ENCODE measurements at regions not wholly inside any gene's neighbourhood (a gene's known extent, or its start where the extent isn't known, plus 50 kb on each side); places are given as distances from the start of the nearest gene placed in this dataset.

DNA sequence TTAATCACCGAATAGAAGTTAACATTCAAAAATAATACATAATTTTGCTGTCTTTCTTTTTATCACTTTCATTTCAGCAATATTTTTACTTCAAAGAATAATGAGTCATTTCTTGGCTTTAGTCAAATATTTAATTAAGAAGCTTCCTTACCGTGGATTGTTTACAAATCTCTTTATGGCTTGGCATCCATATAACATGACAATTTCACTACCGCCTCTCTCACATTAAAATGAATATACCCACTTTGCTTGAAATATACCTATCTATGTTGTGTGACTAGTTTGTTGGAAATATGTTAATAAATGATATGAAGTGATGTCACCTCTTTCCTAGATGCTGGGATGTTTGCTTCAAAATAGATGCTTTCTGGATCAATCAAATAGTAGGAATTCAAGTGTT lies 1203.9 kb downstream of the AMY1C start:
- Mint-ChIP-seq H3K4me1 (no peaks in the 10 kb centered on the region), H3K9me3 (ENCODE audit: insufficient read depth) (peaks cover 2% of the 10 kb centered on the region), H3K27me3 (no peaks in the 10 kb centered on the region), H3K27ac (no peak overlapping the region), H3K4me3 (no peak overlapping the region)
- no CpG with 5 or more reads among the region's 3 CpGs for WGBS (ENCODE audit: insufficient coverage)
- ATAC-seq (ENCODE audit: low read depth) (no peak), DNase-seq (no peak)
- ChIA-PET POLR2A (no interaction called here), CTCF (no interaction called here)
- TF ChIP-seq, protein P1, sequence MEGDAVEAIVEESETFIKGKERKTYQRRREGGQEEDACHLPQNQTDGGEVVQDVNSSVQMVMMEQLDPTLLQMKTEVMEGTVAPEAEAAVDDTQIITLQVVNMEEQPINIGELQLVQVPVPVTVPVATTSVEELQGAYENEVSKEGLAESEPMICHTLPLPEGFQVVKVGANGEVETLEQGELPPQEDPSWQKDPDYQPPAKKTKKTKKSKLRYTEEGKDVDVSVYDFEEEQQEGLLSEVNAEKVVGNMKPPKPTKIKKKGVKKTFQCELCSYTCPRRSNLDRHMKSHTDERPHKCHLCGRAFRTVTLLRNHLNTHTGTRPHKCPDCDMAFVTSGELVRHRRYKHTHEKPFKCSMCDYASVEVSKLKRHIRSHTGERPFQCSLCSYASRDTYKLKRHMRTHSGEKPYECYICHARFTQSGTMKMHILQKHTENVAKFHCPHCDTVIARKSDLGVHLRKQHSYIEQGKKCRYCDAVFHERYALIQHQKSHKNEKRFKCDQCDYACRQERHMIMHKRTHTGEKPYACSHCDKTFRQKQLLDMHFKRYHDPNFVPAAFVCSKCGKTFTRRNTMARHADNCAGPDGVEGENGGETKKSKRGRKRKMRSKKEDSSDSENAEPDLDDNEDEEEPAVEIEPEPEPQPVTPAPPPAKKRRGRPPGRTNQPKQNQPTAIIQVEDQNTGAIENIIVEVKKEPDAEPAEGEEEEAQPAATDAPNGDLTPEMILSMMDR (IDR thresholded peaks at IDR 0.05) = no peak
- TF ChIP-seq EZH2 (IDR thresholded peaks at IDR 0.05; ENCODE audit: borderline replicate concordance, insufficient read depth, low read depth, low read length, poor library complexity, severe bottlenecking) = no peak
- Histone ChIP-seq H4K20me1 (ENCODE audit: control insufficient read depth, insufficient read depth, low read length, poor library complexity, severe bottlenecking) (no peaks in the 10 kb centered on the region), H2AFZ (ENCODE audit: insufficient read depth, low read depth, low read length, poor library complexity, severe bottlenecking) (no peak overlapping the region), H3K27ac (ENCODE audit: low read length in 2 of 2) (no peak overlapping the region), H3K4me2 (replicated peaks; ENCODE audit: low read depth, low read length, poor library complexity, severe bottlenecking) (no peak overlapping the region), H3K4me3 (ENCODE audit: control extremely low read depth in 1 of 5, extremely low read depth in 1 of 5, insufficient read depth in 1 of 5, low read depth in 2 of 5, low read length in 4 of 5) (no peak overlapping the region), H3K9me3 (ENCODE audit: control extremely low read depth in 1 of 3, control insufficient read depth in 2 of 3, insufficient read depth in 1 of 3, low read length in 2 of 3) (no peaks in the 10 kb centered on the region), H3K9ac (ENCODE audit: low read length) (no peak overlapping the region), H3K79me2 (ENCODE audit: control insufficient read depth, insufficient read depth, low read length) (no peaks in the 10 kb centered on the region), H3K36me3 (replicated peaks in 1 of 2; ENCODE audit: control extremely low read depth in 1 of 2, control insufficient read depth in 1 of 2, extremely low read depth in 1 of 2, insufficient read depth in 2 of 2, low read length in 1 of 2) (no peaks in the 10 kb centered on the region), H3K4me1 (ENCODE audit: control insufficient read depth in 2 of 2, insufficient read depth in 2 of 2, low read length in 2 of 2) (no peaks in the 10 kb centered on the region), H3K27me3 (replicated peaks in 1 of 4; ENCODE audit: control extremely low read depth in 1 of 4, control insufficient read depth in 3 of 4, insufficient read depth in 4 of 4, low read length in 3 of 4) (no peaks in the 10 kb centered on the region)
- intact Hi-C loops (cut with micrococcal nuclease) = no loop called here

- intact Hi-C loops (cut with micrococcal nuclease) = no loop called here
- no peaks in the 10 kb centered on the region for H3K4me1 Mint-ChIP-seq
- Histone ChIP-seq H3K27me3 (replicated peaks in 1 of 4; ENCODE audit: control extremely low read depth in 1 of 4, control insufficient read depth in 3 of 4, insufficient read depth in 4 of 4, low read length in 3 of 4) (no peaks in the 10 kb centered on the region), H3K4me1 (ENCODE audit: control insufficient read depth in 2 of 2, insufficient read depth in 2 of 2, low read length in 2 of 2) (no peaks in the 10 kb centered on the region), H3K4me3 (ENCODE audit: control extremely low read depth in 1 of 5, extremely low read depth in 1 of 5, insufficient read depth in 1 of 5, low read depth in 2 of 5, low read length in 4 of 5) (no peak overlapping the region), H3K9ac (ENCODE audit: low read length) (no peak overlapping the region), H3K27ac (ENCODE audit: low read length in 2 of 2) (no peak overlapping the region), H3K79me2 (ENCODE audit: control insufficient read depth, insufficient read depth, low read length) (no peaks in the 10 kb centered on the region), H3K9me3 (ENCODE audit: control extremely low read depth in 1 of 3, control insufficient read depth in 2 of 3, insufficient read depth in 1 of 3, low read length in 2 of 3) (no peaks in the 10 kb centered on the region), H4K20me1 (ENCODE audit: control insufficient read depth, insufficient read depth, low read length, poor library complexity, severe bottlenecking) (no peaks in the 10 kb centered on the region), H3K36me3 (replicated peaks in 1 of 2; ENCODE audit: control extremely low read depth in 1 of 2, control insufficient read depth in 1 of 2, extremely low read depth in 1 of 2, insufficient read depth in 2 of 2, low read length in 1 of 2) (no peaks in the 10 kb centered on the region), H2AFZ (ENCODE audit: insufficient read depth, low read depth, low read length, poor library complexity, severe bottlenecking) (no peak overlapping the region), H3K4me2 (replicated peaks; ENCODE audit: low read depth, low read length, poor library complexity, severe bottlenecking) (no peak overlapping the region)
- no peak for TF ChIP-seq EZH2 (IDR thresholded peaks at IDR 0.05; ENCODE audit: borderline replicate concordance, insufficient read depth, low read depth, low read length, poor library complexity, severe bottlenecking)
- TF ChIP-seq, protein P1 (IDR thresholded peaks at IDR 0.05) = no peak
- H3K9me3 Mint-ChIP-seq (ENCODE audit: insufficient read depth) = no peaks in the 10 kb centered on the region
- ChIA-PET CTCF (no interaction called here), POLR2A (no interaction called here)
- no peaks in the 10 kb centered on the region for H3K27me3 Mint-ChIP-seq
- H3K4me3 Mint-ChIP-seq = no peak overlapping the region
- H3K27ac Mint-ChIP-seq = no peak overlapping the region
- ATAC-seq (ENCODE audit: low read depth) (no peak), DNase-seq (no peak)
- 100% methylated on average over 1 of the region's 2 CpGs for WGBS (ENCODE audit: insufficient coverage)
These were observed 1223.8 kb downstream of the AMY1C start for GRCh38 chr1:104973516-104973915.
